Fibroblast of skin of scalp (primary cell): ENCODE measurements at regions not wholly inside any gene's neighbourhood (a gene's known extent, or its start where the extent isn't known, plus 50 kb on each side); places are given as distances from the start of the nearest gene placed in this dataset.
"Not testable (repeated sequence)": the region's sequence is repeated elsewhere in the genome, so short reads cannot be mapped to it uniquely, and the experiment has no call there.

ENCODE experiments used
- DNase-seq: peaks from one replicate; pipeline ENCODE4 v3.0.0-alpha.2; 2013

DNA sequence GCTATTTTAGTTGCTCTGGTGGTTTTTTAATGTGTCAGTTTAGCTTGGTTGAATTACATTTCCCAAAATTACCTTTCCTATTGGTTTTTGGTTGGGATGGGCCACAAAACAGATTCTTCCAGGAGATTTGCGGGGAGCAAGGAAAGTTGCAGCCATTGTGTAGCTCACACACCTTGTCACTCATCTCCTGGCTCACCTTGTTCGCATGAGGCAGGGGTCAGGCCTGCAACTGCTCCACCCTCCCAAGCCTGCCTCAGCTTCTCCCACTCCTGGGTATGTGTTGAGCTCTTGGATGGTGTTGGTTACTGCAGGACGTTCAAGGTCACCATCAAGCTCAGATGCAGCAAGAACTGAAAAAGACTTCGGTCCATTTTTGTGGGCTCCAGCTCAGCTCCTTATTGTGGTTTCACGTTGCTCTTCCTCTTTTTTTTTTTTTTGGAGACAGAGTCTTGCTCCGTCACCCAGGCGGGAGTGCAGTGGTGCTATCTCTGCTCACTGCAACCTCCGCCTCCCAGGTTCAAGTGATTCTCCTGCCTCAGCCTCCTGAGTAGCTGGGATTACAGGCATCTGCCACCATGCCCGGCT is 95.6 kb upstream of the METTL14 start:
- DNase-seq, result no peak

- DNase-seq, result peak; percentile 95
These were observed 93.7 kb upstream of the METTL14 start for GRCh38 chr4:118591339-118592046.

GRCh38 chr4:118592289-118592688 is 92.9 kb upstream of the METTL14 start:
- DNase-seq, result not testable (repeated sequence)

DNA sequence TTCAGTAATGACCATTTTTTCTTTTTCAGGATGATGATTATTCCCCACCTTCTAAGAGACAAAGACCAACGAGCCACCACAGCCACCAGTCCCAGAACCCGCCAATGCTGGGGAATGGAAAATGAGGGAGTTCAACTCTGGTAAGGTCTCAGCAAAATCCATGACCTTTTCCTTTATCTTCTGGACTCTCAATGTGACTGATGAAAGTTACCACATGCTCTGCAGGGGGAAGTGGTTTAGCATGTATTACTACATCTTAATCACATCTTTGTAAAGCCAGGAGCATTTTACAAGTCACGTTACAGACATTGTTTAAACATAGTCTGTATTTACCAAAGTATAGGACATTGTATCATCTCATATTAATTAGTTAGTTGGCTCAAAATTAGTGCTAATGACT is 89.3 kb upstream of the METTL14 start:
- not testable (repeated sequence) for DNase-seq

- DNase-seq, result not testable (repeated sequence)
These were observed 60.1 kb upstream of the METTL14 start for GRCh38 chr4:118625097-118625496.

GRCh38 chr4:118629697-118630096 is 55.5 kb upstream of the METTL14 start:
- peak; percentile 43 for DNase-seq

DNA sequence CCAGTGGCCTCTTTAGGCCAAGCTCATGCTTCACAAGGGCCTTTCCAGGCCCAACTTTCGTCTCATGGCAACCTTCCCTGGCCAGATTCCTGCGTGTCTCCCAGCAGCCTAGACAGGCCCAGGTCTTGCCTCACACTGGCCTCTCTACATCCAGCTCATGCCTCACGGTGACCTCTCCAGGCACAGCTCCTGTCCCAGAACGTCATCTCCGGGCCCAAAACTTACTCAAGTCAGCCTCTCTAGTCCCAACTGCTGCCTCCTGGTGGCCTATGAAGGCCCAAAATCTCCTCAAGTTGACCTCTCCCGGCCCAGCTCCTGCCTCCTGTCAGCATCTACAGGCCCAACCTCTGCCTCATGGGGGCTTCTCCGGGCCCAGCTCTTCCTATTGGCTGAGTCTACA is 54.3 kb upstream of the METTL14 start:
- not testable (repeated sequence) for DNase-seq

DNA sequence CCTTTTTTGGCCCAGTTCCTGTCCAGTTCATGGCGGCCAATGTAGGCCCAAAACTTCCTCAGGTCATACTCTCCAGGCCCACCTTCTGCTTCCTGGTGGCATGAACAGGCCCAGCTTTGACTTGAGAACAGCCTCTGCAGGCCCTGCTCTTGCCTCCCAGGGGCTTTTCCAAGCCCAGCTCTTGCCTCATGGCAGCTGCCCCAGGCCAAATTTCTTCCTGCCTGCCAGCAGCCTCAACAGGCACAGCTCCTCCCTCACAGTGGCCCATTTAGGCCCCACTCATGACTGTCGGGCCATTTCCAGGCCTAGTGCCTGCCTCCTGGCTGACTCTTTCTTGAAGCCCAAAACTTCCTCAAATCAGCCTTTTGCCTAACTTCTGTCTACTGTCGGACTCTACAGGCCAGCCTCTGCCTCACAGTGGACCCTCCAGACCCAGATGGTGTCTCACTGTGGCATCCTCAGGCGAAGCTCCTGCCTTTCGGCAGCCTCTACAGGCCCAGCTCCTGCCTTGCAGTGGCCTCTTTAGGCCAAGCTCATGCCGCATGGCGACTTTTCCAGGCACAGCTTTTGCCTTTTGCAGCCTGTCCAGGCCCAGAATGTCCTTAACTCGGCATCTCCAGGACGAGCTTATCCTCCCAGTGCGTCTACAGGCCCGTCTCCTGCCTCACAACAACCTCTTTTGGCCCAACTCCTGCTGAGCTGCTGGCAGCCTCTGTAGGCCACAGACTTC is 53.7 kb upstream of the METTL14 start:
- not testable (repeated sequence) for DNase-seq

DNA sequence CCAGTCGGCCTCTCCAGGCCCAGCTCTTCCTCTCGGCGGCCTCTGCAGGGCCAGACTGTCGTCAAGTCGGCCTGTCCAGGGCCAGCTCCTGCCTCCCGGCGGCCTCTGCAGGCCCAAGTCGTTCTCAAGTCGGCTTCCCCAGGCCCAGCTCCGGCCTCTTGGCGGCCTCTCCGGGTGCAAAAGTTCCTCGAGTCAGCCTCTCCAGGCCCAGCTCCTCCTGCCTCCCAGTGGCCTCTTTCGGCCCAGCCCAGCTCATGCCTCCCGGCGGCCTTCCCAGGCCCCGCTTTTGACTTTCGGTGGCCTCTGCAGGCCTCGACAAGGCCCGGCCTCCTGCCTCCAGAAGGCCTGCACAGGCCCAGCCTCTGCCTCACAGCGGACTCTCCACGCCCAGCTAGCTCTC is 51.7 kb upstream of the METTL14 start:
- not testable (repeated sequence) for DNase-seq

- not testable (repeated sequence) for DNase-seq
These were observed 50.9 kb upstream of the METTL14 start for GRCh38 chr4:118634126-118634875.
